ENCODE measurements at regions not wholly inside any gene's neighbourhood (a gene's known extent, or its start where the extent isn't known, plus 50 kb on each side); places are given as distances from the start of the nearest gene placed in this dataset.
A peak's percentile ranks its signal among the peaks of the same experiment; 100 is the strongest.

- no peak for DNase-seq
- Mint-ChIP-seq H3K27ac (no peak overlapping the region), H3K4me1 (ENCODE audit: low read depth) (peaks cover 6% of the 10 kb centered on the region), H3K4me3 (no peak overlapping the region), H3K27me3 (peaks cover 7% of the 10 kb centered on the region), H3K36me3 (no peaks in the 10 kb centered on the region), H3K9me3 (no peaks in the 10 kb centered on the region)
- intact Hi-C loops (cut with micrococcal nuclease): loop anchor here (5.0 kb wide), 1 partner anchor 252 kb away; the partner anchor contains the start of gene VSTM2B
- ChIA-PET CTCF (interaction anchor here (1.2 to 1.4 kb wide), 2 partner anchors 9 to 12 kb away, joined by 3 to 4 read pairs; no protein-coding TSS in a partner anchor), POLR2A (no interaction called here)
Observed at GRCh38 chr19:29275266-29275665, 62.3 kb upstream of the UQCRFS1 start.

GRCh38 chr19:29277102-29277501 lies 64.2 kb upstream of the UQCRFS1 start:
- Mint-ChIP-seq H3K4me3 (no peak overlapping the region), H3K27me3 (peaks cover 15% of the 10 kb centered on the region), H3K4me1 (ENCODE audit: low read depth) (peaks cover 6% of the 10 kb centered on the region), H3K27ac (no peak overlapping the region), H3K36me3 (no peaks in the 10 kb centered on the region), H3K9me3 (no peaks in the 10 kb centered on the region)
- CTCF ChIA-PET: no interaction called here
- POLR2A ChIA-PET: no interaction called here
- DNase-seq: peak; percentile 75
- intact Hi-C loops (cut with micrococcal nuclease): loop anchor here (5.0 kb wide), 1 partner anchor 250 kb away; the partner anchor contains the start of gene VSTM2B

- ChIA-PET CTCF (interaction anchor here (0.7 to 1.8 kb wide), 2 partner anchors 15 to 17 kb away, joined by 3 to 10 read pairs; no protein-coding TSS in a partner anchor), POLR2A (no interaction called here)
- Mint-ChIP-seq H3K36me3 (no peaks in the 10 kb centered on the region), H3K9me3 (no peaks in the 10 kb centered on the region), H3K4me3 (no peak overlapping the region), H3K27me3 (peaks cover 24% of the 10 kb centered on the region), H3K27ac (no peak overlapping the region), H3K4me1 (ENCODE audit: low read depth) (peaks cover 6% of the 10 kb centered on the region)
- intact Hi-C loops (cut with micrococcal nuclease): loop anchor here (5.0 kb wide), 1 partner anchor 249 kb away; the partner anchor contains the start of gene VSTM2B
- DNase-seq: no peak
Observed at GRCh38 chr19:29278716-29279115, 65.8 kb upstream of the UQCRFS1 start.

GRCh38 chr19:29283366-29283765 lies 70.4 kb upstream of the UQCRFS1 start:
- no peaks in the 10 kb centered on the region for H3K36me3 Mint-ChIP-seq
- H3K27me3 Mint-ChIP-seq: peaks cover 29% of the 10 kb centered on the region
- DNase-seq: no peak
- H3K4me1 Mint-ChIP-seq (ENCODE audit: low read depth): no peaks in the 10 kb centered on the region
- H3K9me3 Mint-ChIP-seq: no peaks in the 10 kb centered on the region
- intact Hi-C loops (cut with micrococcal nuclease): no loop called here
- no peak overlapping the region for H3K27ac Mint-ChIP-seq
- POLR2A ChIA-PET: no interaction called here
- CTCF ChIA-PET: interaction anchor here (1.1 kb wide), 1 partner anchor 9 kb away, joined by 3 read pairs; no protein-coding TSS in a partner anchor
- H3K4me3 Mint-ChIP-seq: no peak overlapping the region

GRCh38 chr19:29285187-29285687 lies 72.3 kb upstream of the UQCRFS1 start:
- H3K27ac Mint-ChIP-seq: no peak overlapping the region
- H3K9me3 Mint-ChIP-seq: no peaks in the 10 kb centered on the region
- peaks cover 28% of the 10 kb centered on the region for H3K27me3 Mint-ChIP-seq
- no peak for DNase-seq
- intact Hi-C loops (cut with micrococcal nuclease): no loop called here
- no peaks in the 10 kb centered on the region for H3K36me3 Mint-ChIP-seq
- H3K4me1 Mint-ChIP-seq (ENCODE audit: low read depth): no peaks in the 10 kb centered on the region
- H3K4me3 Mint-ChIP-seq: no peak overlapping the region
- ChIA-PET POLR2A (no interaction called here), CTCF (no interaction called here)

GRCh38 chr19:29285878-29286277 lies 72.9 kb upstream of the UQCRFS1 start:
- ChIA-PET POLR2A (no interaction called here), CTCF (no interaction called here)
- no peak for DNase-seq
- Mint-ChIP-seq H3K27ac (no peak overlapping the region), H3K9me3 (no peaks in the 10 kb centered on the region), H3K4me3 (no peak overlapping the region), H3K27me3 (peaks cover 22% of the 10 kb centered on the region), H3K36me3 (no peaks in the 10 kb centered on the region), H3K4me1 (ENCODE audit: low read depth) (no peaks in the 10 kb centered on the region)
- intact Hi-C loops (cut with micrococcal nuclease): no loop called here

- H3K9me3 Mint-ChIP-seq: no peaks in the 10 kb centered on the region
- no peak overlapping the region for H3K27ac Mint-ChIP-seq
- no peaks in the 10 kb centered on the region for H3K4me1 Mint-ChIP-seq (ENCODE audit: low read depth)
- intact Hi-C loops (cut with micrococcal nuclease): no loop called here
- CTCF ChIA-PET: interaction anchor here (1.8 kb wide), 1 partner anchor 24 kb away, joined by 4 read pairs; no protein-coding TSS in a partner anchor
- no peak for DNase-seq
- POLR2A ChIA-PET: no interaction called here
- H3K4me3 Mint-ChIP-seq: no peak overlapping the region
- no peaks in the 10 kb centered on the region for H3K36me3 Mint-ChIP-seq
- H3K27me3 Mint-ChIP-seq: peaks cover 22% of the 10 kb centered on the region
Observed at GRCh38 chr19:29287061-29287460, 74.1 kb upstream of the UQCRFS1 start.

- intact Hi-C loops (cut with micrococcal nuclease): no loop called here
- Mint-ChIP-seq H3K27ac (no peak overlapping the region), H3K27me3 (peaks cover 18% of the 10 kb centered on the region), H3K4me1 (ENCODE audit: low read depth) (no peaks in the 10 kb centered on the region), H3K4me3 (no peak overlapping the region), H3K36me3 (no peaks in the 10 kb centered on the region), H3K9me3 (no peaks in the 10 kb centered on the region)
- DNase-seq: no peak
- ChIA-PET POLR2A (no interaction called here), CTCF (interaction anchor here (1.8 kb wide), 1 partner anchor 25 kb away, joined by 4 read pairs; no protein-coding TSS in a partner anchor)
Observed at GRCh38 chr19:29288256-29288655, 75.3 kb upstream of the UQCRFS1 start.

GRCh38 chr19:29289020-29289419 lies 76.1 kb upstream of the UQCRFS1 start:
- intact Hi-C loops (cut with micrococcal nuclease): no loop called here
- CTCF ChIA-PET: no interaction called here
- H3K4me3 Mint-ChIP-seq: no peak overlapping the region
- no peaks in the 10 kb centered on the region for H3K9me3 Mint-ChIP-seq
- H3K4me1 Mint-ChIP-seq (ENCODE audit: low read depth): no peaks in the 10 kb centered on the region
- no peak overlapping the region for H3K27ac Mint-ChIP-seq
- POLR2A ChIA-PET: no interaction called here
- H3K36me3 Mint-ChIP-seq: no peaks in the 10 kb centered on the region
- H3K27me3 Mint-ChIP-seq: peaks cover 12% of the 10 kb centered on the region
- no peak for DNase-seq

GRCh38 chr19:29290853-29291252 lies 77.9 kb upstream of the UQCRFS1 start:
- H3K27ac Mint-ChIP-seq: no peak overlapping the region
- H3K36me3 Mint-ChIP-seq: no peaks in the 10 kb centered on the region
- no peak overlapping the region for H3K4me3 Mint-ChIP-seq
- no peaks in the 10 kb centered on the region for H3K4me1 Mint-ChIP-seq (ENCODE audit: low read depth)
- H3K27me3 Mint-ChIP-seq: peaks cover 12% of the 10 kb centered on the region
- ChIA-PET CTCF (no interaction called here), POLR2A (no interaction called here)
- DNase-seq: no peak
- no peaks in the 10 kb centered on the region for H3K9me3 Mint-ChIP-seq
- intact Hi-C loops (cut with micrococcal nuclease): no loop called here

- Mint-ChIP-seq H3K4me3 (no peak overlapping the region), H3K36me3 (no peaks in the 10 kb centered on the region), H3K27ac (no peak overlapping the region), H3K27me3 (peaks cover 10% of the 10 kb centered on the region), H3K4me1 (ENCODE audit: low read depth) (no peaks in the 10 kb centered on the region), H3K9me3 (no peaks in the 10 kb centered on the region)
- ChIA-PET POLR2A (no interaction called here), CTCF (no interaction called here)
- DNase-seq: no peak
- intact Hi-C loops (cut with micrococcal nuclease): no loop called here
Observed at GRCh38 chr19:29292153-29292552, 79.2 kb upstream of the UQCRFS1 start.

- Mint-ChIP-seq H3K27me3 (peaks cover 10% of the 10 kb centered on the region), H3K4me1 (ENCODE audit: low read depth) (no peaks in the 10 kb centered on the region), H3K4me3 (no peak overlapping the region), H3K27ac (no peak overlapping the region), H3K9me3 (no peaks in the 10 kb centered on the region), H3K36me3 (no peaks in the 10 kb centered on the region)
- no peak for DNase-seq
- POLR2A ChIA-PET: no interaction called here
- intact Hi-C loops (cut with micrococcal nuclease): no loop called here
- CTCF ChIA-PET: no interaction called here
Observed at GRCh38 chr19:29292562-29292961, 79.6 kb upstream of the UQCRFS1 start.

- intact Hi-C loops (cut with micrococcal nuclease): no loop called here
- Mint-ChIP-seq H3K9me3 (no peaks in the 10 kb centered on the region), H3K36me3 (no peaks in the 10 kb centered on the region), H3K27ac (no peak overlapping the region), H3K27me3 (peaks cover 8% of the 10 kb centered on the region), H3K4me3 (no peak overlapping the region), H3K4me1 (ENCODE audit: low read depth) (no peaks in the 10 kb centered on the region)
- ChIA-PET POLR2A (no interaction called here), CTCF (no interaction called here)
- no peak for DNase-seq
Observed at GRCh38 chr19:29293292-29293691, 80.3 kb upstream of the UQCRFS1 start.
